ENCODE measurements at regions not wholly inside any gene's neighbourhood (a gene's known extent, or its start where the extent isn't known, plus 50 kb on each side); places are given as distances from the start of the nearest gene placed in this dataset.

- TF ChIP-seq CTCF (IDR thresholded peaks at IDR 0.05), result no peak
- no peak for TF ChIP-seq POLR2AphosphoS5 (IDR thresholded peaks at IDR 0.05)
- TF ChIP-seq EP300 (IDR thresholded peaks at IDR 0.05; ENCODE audit: low read depth), result no peak
Observed at GRCh38 chr5:88548136-88548805, 279.6 kb upstream of the TMEM161B start.

Measured in transverse colon (tissue), 4 donors.